ENCODE measurements at regions not wholly inside any gene's neighbourhood (a gene's known extent, or its start where the extent isn't known, plus 50 kb on each side); places are given as distances from the start of the nearest gene placed in this dataset.

GRCh38 chr20:21812379-21812778 is 106.9 kb downstream of the PAX1 start:
- Histone ChIP-seq H3K4me3 (no peak overlapping the region), H3K9me3 (peaks cover 0 to 8% (median 0%) of the 10 kb centered on the region in 4 donors), H3K27ac (no peak overlapping the region), H3K36me3 (no peaks in the 10 kb centered on the region), H3K27me3 (no peaks in the 10 kb centered on the region), H3K4me1 (no peaks in the 10 kb centered on the region)
- TF ChIP-seq POLR2A (IDR thresholded peaks at IDR 0.05) (no peak), CTCF (IDR thresholded peaks at IDR 0.05) (no peak), EP300 (IDR thresholded peaks at IDR 0.05) (no peak)
- 60 to 63% methylated on average over 1 of the region's 1 CpG for WGBS, 2 donors
- DNase-seq (ENCODE audit: low spot score in 2 of 2), result no peak

GRCh38 chr20:21809961-21810523 is 104.6 kb downstream of the PAX1 start:
- DNase-seq (ENCODE audit: low spot score in 2 of 2), result no peak
- WGBS, 2 donors, result 91 to 92% methylated on average over 17 to 18 of the region's 18 CpGs
- Histone ChIP-seq H3K27ac (no peak overlapping the region), H3K9me3 (peaks cover 0 to 8% (median 0%) of the 10 kb centered on the region in 4 donors), H3K4me1 (no peaks in the 10 kb centered on the region), H3K4me3 (no peak overlapping the region), H3K36me3 (no peaks in the 10 kb centered on the region), H3K27me3 (no peaks in the 10 kb centered on the region)
- no peak for TF ChIP-seq POLR2A (IDR thresholded peaks at IDR 0.05)
- no peak for TF ChIP-seq CTCF (IDR thresholded peaks at IDR 0.05)
- TF ChIP-seq EP300 (IDR thresholded peaks at IDR 0.05), result no peak

GRCh38 chr20:21808863-21809664 is 103.6 kb downstream of the PAX1 start:
- 49 to 51% methylated on average over 31 of the region's 31 CpGs for WGBS, 2 donors
- Histone ChIP-seq H3K27me3 (no peaks in the 10 kb centered on the region), H3K4me3 (no peak overlapping the region), H3K36me3 (no peaks in the 10 kb centered on the region), H3K9me3 (peaks cover 0 to 8% (median 0%) of the 10 kb centered on the region in 4 donors), H3K4me1 (no peaks in the 10 kb centered on the region), H3K27ac (no peak overlapping the region)
- TF ChIP-seq EP300 (IDR thresholded peaks at IDR 0.05) (no peak), CTCF (IDR thresholded peaks at IDR 0.05) (peak; percentile 41 to 67 (median 55))
- DNase-seq (ENCODE audit: low spot score in 2 of 2), result peak; percentile 32 to 45

- Histone ChIP-seq H3K4me1 (no peaks in the 10 kb centered on the region), H3K36me3 (no peaks in the 10 kb centered on the region), H3K27me3 (no peaks in the 10 kb centered on the region), H3K4me3 (no peak overlapping the region), H3K27ac (no peak overlapping the region), H3K9me3 (peaks cover 0 to 8% (median 0%) of the 10 kb centered on the region in 4 donors)
- DNase-seq (ENCODE audit: low spot score in 2 of 2), result no peak
- WGBS, 2 donors, result 85 to 87% methylated on average over 3 of the region's 3 CpGs
- TF ChIP-seq CTCF (IDR thresholded peaks at IDR 0.05), result no peak
- TF ChIP-seq POLR2A (IDR thresholded peaks at IDR 0.05), result no peak
- TF ChIP-seq EP300 (IDR thresholded peaks at IDR 0.05), result no peak
These were observed 102.7 kb downstream of the PAX1 start for GRCh38 chr20:21808139-21808538.

- no peak for DNase-seq (ENCODE audit: low spot score in 2 of 2)
- Histone ChIP-seq H3K4me1 (no peaks in the 10 kb centered on the region), H3K9me3 (peaks cover 0 to 8% (median 0%) of the 10 kb centered on the region in 4 donors), H3K36me3 (no peaks in the 10 kb centered on the region), H3K4me3 (no peak overlapping the region), H3K27me3 (no peaks in the 10 kb centered on the region), H3K27ac (no peak overlapping the region)
- no peak for TF ChIP-seq POLR2A (IDR thresholded peaks at IDR 0.05)
- no peak for TF ChIP-seq CTCF (IDR thresholded peaks at IDR 0.05)
- no peak for TF ChIP-seq EP300 (IDR thresholded peaks at IDR 0.05)
- WGBS, 2 donors, result 52 to 78% methylated on average over 8 of the region's 8 CpGs
These were observed 99.3 kb downstream of the PAX1 start for GRCh38 chr20:21804802-21805201.
